Left lung (tissue), 4 donors: ENCODE measurements at regions not wholly inside any gene's neighbourhood (a gene's known extent, or its start where the extent isn't known, plus 50 kb on each side); places are given as distances from the start of the nearest gene placed in this dataset.

Experiments used
- ATAC-seq: fragments of 200-7000 bp; cut with Tn5 transposase; one replicate; pipeline ENCODE4 v1.9.1; 2020; ENCODE audit warnings: moderate library complexity
- DNase-seq, 4 donors: peaks; one replicate each; pipeline ENCODE4 v3.0.0-alpha.2; 2013 to 2020
- H3K27ac ChIP-seq, 2 donors: fragments of 200-600 bp; sonication (generic) in 1 of 2; one replicate each; pipeline versions ENCODE4 v1.5.0 to v1.8.0; 2020 to 2021
- H3K27me3 ChIP-seq, 2 donors: fragments of 200-600 bp; sonication (generic) in 1 of 2; one replicate each; pipeline versions ENCODE4 v1.5.0 to v1.8.0; 2020 to 2021
- H3K36me3 ChIP-seq, 2 donors: fragments of 200-600 bp; sonication (generic) in 1 of 2; one replicate each; pipeline versions ENCODE4 v1.5.0 to v1.8.0; 2020 to 2021
- H3K4me1 ChIP-seq, 2 donors: fragments of 200-600 bp; one replicate each; pipeline ENCODE4 v1.8.0; 2021
- H3K4me3 ChIP-seq, 2 donors: fragments of 200-600 bp; sonication (generic) in 1 of 2; one replicate each; pipeline versions ENCODE4 v1.5.0 to v1.8.0; 2020 to 2021; ENCODE audit warnings: mild to moderate bottlenecking in 1 of 2
- H3K9me3 ChIP-seq, 2 donors: fragments of 200-600 bp; sonication (generic) in 1 of 2; one replicate each; pipeline versions ENCODE4 v1.5.0 to v1.8.0; 2020 to 2021
- CTCF ChIP-seq, 2 donors: fragments of 200-600 bp; sonication (generic) in 1 of 2; IDR thresholded peaks; one replicate each; pipeline versions ENCODE4 v1.5.0 to v1.8.0; 2021; ENCODE audit warnings: antibody characterized with exemption in 2 of 2
- intact Hi-C, 2 donors: fragments of 100-400 bp; cut with DNase I; formaldehyde crosslinking; loops; one replicate each; pipeline versions ENCODE4 v1.11.2 to v1.14.2; 2022
- donor health status: DM: no; HTN: yes; CAD: no.
- donor health status: DM: no; HTN: no; CAD: no.

- Histone ChIP-seq H3K27me3 (no peaks in the 10 kb centered on the region), H3K27ac (no peak overlapping the region), H3K4me3 (no peak overlapping the region), H3K9me3 (no peaks in the 10 kb centered on the region), H3K4me1 (no peaks in the 10 kb centered on the region), H3K36me3 (no peaks in the 10 kb centered on the region)
- DNase-seq, result no peak
- intact Hi-C loops, result no loop called here
- no peak for ATAC-seq
- TF ChIP-seq CTCF (IDR thresholded peaks at IDR 0.05), result no peak
Measured at GRCh38 chr13:72435251-72435650, 292.2 kb downstream of the MZT1 start.

GRCh38 chr13:72431981-72432682, 295.3 kb downstream of the MZT1 start:
- Histone ChIP-seq H3K27me3 (no peaks in the 10 kb centered on the region), H3K36me3 (no peaks in the 10 kb centered on the region), H3K9me3 (no peaks in the 10 kb centered on the region), H3K4me3 (no peak overlapping the region), H3K4me1 (no peaks in the 10 kb centered on the region), H3K27ac (no peak overlapping the region)
- no peak for DNase-seq
- TF ChIP-seq CTCF (IDR thresholded peaks at IDR 0.05), result no peak
- ATAC-seq, result no peak
- intact Hi-C loops, result no loop called here

GRCh38 chr13:72430923-72431322, 296.5 kb downstream of the MZT1 start:
- Histone ChIP-seq H3K4me3 (no peak overlapping the region), H3K27ac (no peak overlapping the region), H3K4me1 (no peaks in the 10 kb centered on the region), H3K27me3 (no peaks in the 10 kb centered on the region), H3K9me3 (no peaks in the 10 kb centered on the region), H3K36me3 (no peaks in the 10 kb centered on the region)
- ATAC-seq (no peak), DNase-seq (no peak)
- TF ChIP-seq CTCF (IDR thresholded peaks at IDR 0.05), result no peak
- intact Hi-C loops, result no loop called here

GRCh38 chr13:72427757-72428528, 299.5 kb downstream of the MZT1 start:
- no peaks in the 10 kb centered on the region for H3K27me3 ChIP-seq
- no peak for ATAC-seq
- no peak overlapping the region for H3K4me3 ChIP-seq
- H3K4me1 ChIP-seq, result no peaks in the 10 kb centered on the region
- no peak for TF ChIP-seq CTCF (IDR thresholded peaks at IDR 0.05)
- intact Hi-C loops, result no loop called here
- no peak for DNase-seq
- H3K36me3 ChIP-seq, result no peaks in the 10 kb centered on the region
- H3K27ac ChIP-seq, result no peak overlapping the region
- H3K9me3 ChIP-seq, result no peaks in the 10 kb centered on the region

GRCh38 chr13:72424059-72424458, 303.4 kb downstream of the MZT1 start:
- no peak for TF ChIP-seq CTCF (IDR thresholded peaks at IDR 0.05)
- H3K4me3 ChIP-seq, result no peak overlapping the region
- H3K27me3 ChIP-seq, result no peaks in the 10 kb centered on the region
- no peaks in the 10 kb centered on the region for H3K36me3 ChIP-seq
- H3K9me3 ChIP-seq, result no peaks in the 10 kb centered on the region
- no peaks in the 10 kb centered on the region for H3K4me1 ChIP-seq
- intact Hi-C loops, result no loop called here
- ATAC-seq (no peak), DNase-seq (no peak)
- no peak overlapping the region for H3K27ac ChIP-seq
